Dermis blood vessel endothelial cell (primary cell): ENCODE measurements at regions not wholly inside any gene's neighbourhood (a gene's known extent, or its start where the extent isn't known, plus 50 kb on each side); places are given as distances from the start of the nearest gene placed in this dataset.

Source experiments
- DNase-seq: peaks from one replicate; pipeline ENCODE4 v3.0.0; 2010

- DNase-seq = no peak
Observed at GRCh38 chr15:39191871-39192291, 389.0 kb upstream of the THBS1 start.

- no peak for DNase-seq
Observed at GRCh38 chr15:39192351-39192750, 388.5 kb upstream of the THBS1 start.

GRCh38 chr15:39192979-39193560 lies 387.8 kb upstream of the THBS1 start:
- DNase-seq = no peak

- DNase-seq = peak; percentile 26
Observed at GRCh38 chr15:39193611-39194010, 387.3 kb upstream of the THBS1 start.

DNA sequence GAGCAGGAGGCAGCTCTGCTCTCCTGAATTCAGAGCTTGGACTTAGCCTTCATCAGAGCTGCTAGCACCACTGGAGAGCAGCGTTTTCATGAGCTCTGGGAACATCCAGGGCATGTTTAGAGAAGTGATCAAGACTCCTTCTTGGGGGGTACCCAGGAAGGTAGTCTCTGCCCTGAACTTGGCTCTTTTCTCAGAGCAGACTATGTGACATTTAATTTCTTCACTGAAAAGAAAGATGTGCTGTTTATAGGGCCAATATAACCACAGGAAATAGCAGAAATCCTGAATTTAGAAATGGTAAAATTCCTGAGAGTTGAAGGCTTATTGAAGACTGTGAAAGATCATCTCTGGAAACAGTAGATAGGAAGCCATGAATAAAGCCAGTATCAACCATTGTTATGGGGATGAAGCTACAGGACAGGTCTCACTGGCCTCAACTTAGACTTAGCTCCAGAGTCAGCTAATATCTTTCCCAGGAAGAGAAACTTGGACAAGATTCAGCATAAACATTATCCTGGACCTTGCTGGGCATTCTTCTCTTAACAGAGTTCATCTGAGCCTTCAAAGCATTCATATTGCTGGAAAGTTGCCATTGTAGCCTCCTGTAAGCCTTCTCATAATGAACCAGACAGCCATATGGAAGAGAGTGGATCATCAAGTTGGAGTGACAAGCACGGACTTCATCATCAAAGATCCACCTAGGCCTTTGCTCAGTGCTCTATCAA lies 386.6 kb upstream of the THBS1 start:
- peak; percentile 79 for DNase-seq

DNA sequence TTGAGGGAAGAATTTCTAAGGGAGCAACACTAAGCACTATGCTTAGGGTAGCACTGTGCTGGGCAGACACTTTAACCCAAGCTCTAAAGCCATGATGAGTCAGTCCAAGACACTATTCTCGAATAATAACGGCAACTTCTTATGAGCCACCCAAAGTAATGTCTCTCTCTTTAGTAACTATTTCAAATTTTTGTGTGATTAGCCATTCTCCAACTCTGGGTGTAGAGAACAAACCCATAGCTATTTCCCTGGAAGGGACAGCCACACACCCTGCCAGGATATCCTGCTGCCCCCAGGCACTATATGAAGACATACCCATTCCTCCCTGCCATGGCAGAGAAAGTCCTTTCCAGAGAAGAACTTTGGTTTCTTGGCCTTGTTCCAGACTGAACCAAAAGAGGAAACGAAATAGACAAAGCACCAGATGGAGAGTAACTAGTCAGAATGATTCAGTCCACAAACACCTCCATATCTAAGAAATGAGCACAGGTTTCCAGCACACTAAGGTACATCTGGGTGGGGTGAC lies 384.9 kb upstream of the THBS1 start:
- DNase-seq = peak; percentile 72

DNA sequence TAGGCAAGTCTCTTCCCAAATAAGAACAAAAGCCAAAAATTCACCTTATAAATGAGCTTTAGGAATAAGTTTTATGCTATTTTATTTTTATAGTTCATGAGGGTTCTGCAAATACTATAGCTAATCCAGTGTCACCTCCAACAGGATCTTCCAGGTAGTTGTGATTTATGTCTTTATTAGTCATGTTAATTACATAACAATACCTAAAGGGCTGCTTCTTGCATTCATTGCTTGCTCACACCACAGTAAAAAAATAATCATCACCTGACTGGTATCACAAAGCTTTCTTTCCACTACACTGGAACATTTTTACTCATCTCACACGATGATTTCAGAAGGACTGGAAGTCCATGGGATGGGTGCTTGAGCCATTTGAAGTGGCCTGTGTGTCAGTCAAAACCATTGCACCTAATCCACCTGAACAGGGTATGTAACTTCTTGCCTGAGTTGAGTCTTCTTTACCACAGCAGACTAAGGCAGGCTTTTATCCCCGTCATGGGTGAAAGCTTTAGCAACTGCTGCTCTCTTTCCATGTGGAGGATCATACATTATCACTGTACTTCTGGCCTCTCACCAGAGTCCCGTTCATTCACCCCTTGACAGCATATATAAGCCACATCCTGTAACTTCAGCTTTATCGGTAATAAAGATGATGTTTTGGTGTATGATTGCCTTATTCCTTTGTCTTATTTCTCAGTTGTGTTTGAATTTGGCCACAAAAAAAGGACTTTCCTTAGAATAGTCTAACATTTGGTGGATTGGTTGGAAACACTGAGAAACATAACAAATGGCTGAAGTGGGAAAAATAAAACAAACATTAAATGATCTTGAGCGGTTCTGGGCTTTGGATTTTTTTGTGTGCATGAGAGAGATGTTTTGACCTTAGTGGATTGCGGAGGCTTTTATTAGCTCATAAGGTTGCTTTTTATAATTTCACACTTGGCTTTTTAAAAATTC lies 382.6 kb upstream of the THBS1 start:
- no peak for DNase-seq

GRCh38 chr15:39199076-39199475 lies 381.8 kb upstream of the THBS1 start:
- no peak for DNase-seq

DNA sequence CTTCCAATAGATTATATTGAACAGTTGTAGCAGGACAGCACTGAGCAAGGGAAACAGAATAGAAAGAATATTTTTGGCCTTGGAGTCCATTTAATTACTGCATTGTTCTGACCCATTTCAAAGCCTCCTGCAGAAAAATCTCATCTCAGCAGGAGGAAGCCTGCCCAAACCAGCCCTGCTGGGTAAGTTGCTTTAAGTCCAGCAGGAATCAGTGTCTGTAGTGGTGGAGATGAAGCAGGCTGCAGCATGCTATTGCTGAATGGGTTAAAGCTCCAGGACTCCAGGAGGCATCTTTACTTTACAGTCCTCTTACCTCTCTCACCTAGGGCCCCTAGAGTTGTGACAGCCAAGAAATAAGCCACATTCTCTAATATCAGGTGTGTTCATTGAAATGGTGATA lies 380.3 kb upstream of the THBS1 start:
- no peak for DNase-seq

DNA sequence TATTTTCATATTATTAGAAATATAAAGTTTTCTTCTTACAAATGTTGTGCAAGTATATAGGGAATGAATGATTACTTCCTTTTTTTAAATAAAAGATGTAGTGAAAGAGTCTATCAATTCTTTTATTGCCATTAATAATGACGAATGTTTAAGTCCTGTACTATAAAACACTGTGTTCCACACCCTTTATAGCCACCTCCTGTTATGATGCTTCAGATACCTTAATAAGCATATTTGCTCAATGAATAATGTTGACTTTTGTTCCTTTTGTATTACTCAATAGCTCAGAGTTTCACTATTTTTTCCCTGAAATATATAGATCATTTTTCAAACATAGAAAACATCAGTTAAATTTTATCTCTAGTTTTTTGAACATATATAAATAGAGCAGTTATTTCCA lies 378.2 kb upstream of the THBS1 start:
- no peak for DNase-seq

DNA sequence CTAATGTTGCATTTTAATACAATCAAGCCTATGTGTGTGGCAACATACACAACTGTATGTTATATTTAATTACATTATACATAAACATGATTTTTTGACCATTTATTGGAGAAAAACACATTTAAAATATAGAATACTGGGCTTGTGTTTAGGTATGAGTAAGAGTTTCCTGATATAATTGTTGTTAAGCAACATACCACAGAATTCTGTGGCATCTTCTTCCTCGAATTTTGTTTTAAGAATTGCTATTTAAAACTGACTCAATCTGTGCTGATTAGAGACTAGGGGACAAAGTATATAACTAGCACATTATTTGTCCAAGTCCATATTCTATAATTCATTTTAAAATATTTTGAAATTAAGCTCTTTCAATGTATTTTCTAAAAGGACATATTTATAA lies 376.8 kb upstream of the THBS1 start:
- peak; percentile 50 for DNase-seq

GRCh38 chr15:39205081-39205480 lies 375.8 kb upstream of the THBS1 start:
- no peak for DNase-seq

DNA sequence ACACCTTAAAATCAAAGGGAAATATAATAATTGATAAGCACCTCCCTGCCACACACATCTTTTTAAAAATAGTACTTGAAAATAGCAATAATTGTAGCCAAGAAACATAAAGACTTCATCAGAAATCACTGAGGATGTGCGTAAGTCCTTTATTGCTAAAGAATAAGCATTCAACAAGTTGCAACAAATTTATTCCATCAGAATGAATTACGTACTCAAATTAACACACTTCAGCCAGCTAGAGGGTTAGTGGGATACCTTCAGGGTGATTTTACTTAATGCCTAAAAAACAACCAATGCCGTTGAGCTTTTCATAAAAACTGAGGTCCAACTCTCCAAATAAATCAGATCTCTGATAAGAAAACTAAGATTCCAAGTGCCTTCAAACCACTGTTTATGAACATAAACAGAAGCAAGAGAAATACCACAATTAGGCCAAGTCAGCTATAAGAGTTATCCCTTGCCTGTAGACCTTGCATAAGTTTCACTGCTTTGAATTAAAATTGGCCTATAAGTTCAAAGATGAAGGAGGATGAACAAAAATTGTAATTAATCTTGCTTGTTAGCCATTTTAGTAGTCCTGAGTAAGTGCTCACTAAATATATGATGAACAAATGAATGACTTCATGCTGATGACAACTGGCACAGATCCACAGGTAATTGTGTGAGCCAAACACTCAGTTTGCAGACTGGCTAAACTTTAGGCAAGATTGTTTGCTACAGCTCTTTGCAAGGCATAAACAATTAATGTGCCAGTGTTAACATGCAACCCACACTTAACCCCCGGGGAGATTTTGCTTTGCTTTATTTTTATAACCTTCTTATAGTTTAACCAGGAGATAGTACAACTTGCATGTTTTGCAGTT lies 375.1 kb upstream of the THBS1 start:
- DNase-seq = no peak

GRCh38 chr15:39207532-39208115 lies 373.3 kb upstream of the THBS1 start:
- no peak for DNase-seq

DNA sequence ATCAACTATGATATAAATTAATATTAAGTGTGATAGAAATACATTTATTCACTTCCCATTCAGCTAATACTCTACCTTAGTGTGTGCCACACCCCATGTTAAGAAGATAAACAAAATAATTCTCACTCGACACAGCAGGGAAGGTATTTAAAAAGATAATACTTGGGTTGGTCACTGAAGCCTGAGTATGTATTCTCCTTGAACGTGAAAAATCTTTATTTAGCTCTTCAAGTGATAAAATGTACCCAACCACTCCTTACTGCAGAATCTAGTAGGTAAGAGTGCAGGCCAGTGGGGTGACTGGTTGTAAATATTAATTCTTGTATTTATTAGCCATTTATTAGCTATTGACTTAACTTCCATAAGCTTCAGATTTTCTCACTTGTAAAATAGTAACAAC lies 372.7 kb upstream of the THBS1 start:
- DNase-seq = no peak

DNA sequence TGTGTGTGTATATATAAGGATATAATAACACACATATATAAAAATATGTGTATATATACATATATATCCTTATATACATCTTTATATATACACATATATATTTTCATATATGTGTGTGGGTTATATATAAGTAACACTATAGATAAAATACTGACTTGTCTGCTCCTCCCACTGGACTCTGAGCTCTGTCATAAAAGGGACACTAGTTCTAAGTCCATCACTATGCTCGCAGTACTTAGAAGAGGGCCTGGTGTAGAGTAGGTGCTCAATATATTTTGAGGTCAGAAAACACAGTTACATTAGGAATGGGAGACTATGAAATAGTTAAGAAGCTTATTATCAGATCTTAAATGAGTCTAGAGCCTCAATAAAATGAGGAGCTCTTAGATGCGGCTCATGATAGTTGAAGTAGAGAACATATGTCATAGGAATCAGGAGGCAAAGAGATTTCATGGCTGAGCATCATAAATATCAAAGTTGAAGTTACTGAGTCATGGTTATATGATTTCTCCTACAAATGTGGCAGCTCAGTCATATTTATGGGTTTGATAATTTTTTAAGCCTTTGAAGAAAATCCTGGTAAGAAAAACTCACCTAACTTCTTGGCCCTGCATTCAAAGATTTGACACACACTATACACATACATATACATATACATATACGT lies 371.2 kb upstream of the THBS1 start:
- DNase-seq = no peak

DNA sequence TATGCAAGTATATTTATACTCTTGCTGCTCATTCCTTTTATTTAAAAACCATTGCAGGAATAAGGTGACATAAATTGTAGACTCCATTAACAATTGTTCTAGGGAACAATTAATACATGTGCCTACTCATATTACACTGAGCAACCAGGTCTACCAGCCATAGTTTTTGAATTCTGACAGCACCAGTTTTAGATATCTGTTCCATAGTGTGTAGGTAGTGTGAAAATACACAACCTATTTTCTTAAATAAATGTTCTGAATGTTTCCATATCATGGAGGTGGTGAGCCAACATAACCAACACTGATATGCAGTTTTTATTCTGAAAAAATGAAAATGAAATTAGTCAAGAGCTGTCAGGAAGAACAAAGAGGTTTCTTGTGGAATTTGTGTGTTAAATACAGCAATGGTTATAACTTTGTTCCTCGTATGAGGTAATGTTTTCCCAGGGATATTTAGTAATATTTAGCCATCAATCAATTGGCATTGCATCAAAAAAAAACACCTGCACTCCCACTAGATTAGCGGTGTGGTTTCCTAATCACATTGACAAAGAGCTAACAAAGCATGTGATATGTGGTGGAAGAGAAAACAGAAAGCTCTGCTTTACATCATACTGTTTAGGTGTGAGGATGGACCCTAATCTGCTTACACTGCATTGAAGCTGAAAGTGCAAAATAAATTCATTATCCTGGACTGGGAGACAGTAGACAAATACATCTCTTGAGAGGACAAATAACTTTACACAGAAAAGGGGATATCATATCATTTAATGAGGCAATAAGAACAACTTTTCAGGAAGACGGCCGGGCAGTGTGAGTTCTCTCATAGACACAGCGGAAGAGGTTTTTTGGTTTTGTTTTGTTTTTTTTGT lies 369.5 kb upstream of the THBS1 start:
- no peak for DNase-seq

GRCh38 chr15:39213385-39213840 lies 367.5 kb upstream of the THBS1 start:
- no peak for DNase-seq

GRCh38 chr15:39215015-39215414 lies 365.9 kb upstream of the THBS1 start:
- no peak for DNase-seq

DNA sequence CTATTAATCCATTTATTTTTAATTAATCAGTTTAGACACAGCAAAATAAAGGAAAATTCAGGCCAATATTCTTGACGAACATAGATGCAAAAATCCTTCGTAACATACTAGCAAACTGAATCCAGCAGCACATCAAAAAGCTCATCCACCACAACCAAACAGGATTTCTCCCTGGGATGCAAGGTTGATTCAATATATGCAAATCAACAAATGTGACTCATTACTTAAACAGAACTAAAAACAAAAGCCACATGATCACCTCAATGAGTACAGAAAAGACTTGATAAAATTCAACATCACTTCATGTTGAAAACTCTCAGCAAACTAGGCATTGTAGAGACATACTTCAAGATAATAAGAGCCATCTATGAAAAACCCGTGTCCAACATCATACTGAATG lies 364.1 kb upstream of the THBS1 start:
- DNase-seq = no peak
